ENCODE measurements at regions not wholly inside any gene's neighbourhood (a gene's known extent, or its start where the extent isn't known, plus 50 kb on each side); places are given as distances from the start of the nearest gene placed in this dataset.

- TF ChIP-seq CTCF (IDR thresholded peaks at IDR 0.05; ENCODE audit: insufficient read depth, low read length, poor library complexity, severe bottlenecking): no peak
- Histone ChIP-seq H3K36me3 (ENCODE audit: control insufficient read depth, insufficient read depth, low read length) (no peaks in the 10 kb centered on the region), H3K4me3 (ENCODE audit: low read depth, low read length) (no peak overlapping the region), H3K27me3 (ENCODE audit: control insufficient read depth, insufficient read depth, low read length) (peaks cover 9% of the 10 kb centered on the region)
- DNase-seq (ENCODE audit: low read depth): no peak
Observed at GRCh38 chr19:31002518-31003244, 346.6 kb downstream of the TSHZ3 start.

GRCh38 chr19:31001991-31002390 is 347.2 kb downstream of the TSHZ3 start:
- no peak for DNase-seq (ENCODE audit: low read depth)
- H3K27me3 ChIP-seq (ENCODE audit: control insufficient read depth, insufficient read depth, low read length): peaks cover 9% of the 10 kb centered on the region

GRCh38 chr19:31000913-31001312 is 348.3 kb downstream of the TSHZ3 start:
- Histone ChIP-seq H3K36me3 (ENCODE audit: control insufficient read depth, insufficient read depth, low read length) (no peaks in the 10 kb centered on the region), H3K4me3 (ENCODE audit: low read depth, low read length) (no peak overlapping the region), H3K27me3 (ENCODE audit: control insufficient read depth, insufficient read depth, low read length) (peaks cover 9% of the 10 kb centered on the region)
- no peak for DNase-seq (ENCODE audit: low read depth)
- TF ChIP-seq CTCF (IDR thresholded peaks at IDR 0.05; ENCODE audit: insufficient read depth, low read length, poor library complexity, severe bottlenecking): no peak

More at GRCh38 chr19:31001991-31002390, 347.2 kb downstream of the TSHZ3 start:
- no peak overlapping the region for H3K4me3 ChIP-seq (ENCODE audit: low read depth, low read length)
- no peak for TF ChIP-seq CTCF (IDR thresholded peaks at IDR 0.05; ENCODE audit: insufficient read depth, low read length, poor library complexity, severe bottlenecking)
- no peaks in the 10 kb centered on the region for H3K36me3 ChIP-seq (ENCODE audit: control insufficient read depth, insufficient read depth, low read length)

GRCh38 chr19:30999726-31000125 is 349.5 kb downstream of the TSHZ3 start:
- Histone ChIP-seq H3K4me3 (ENCODE audit: low read depth, low read length) (no peak overlapping the region), H3K27me3 (ENCODE audit: control insufficient read depth, insufficient read depth, low read length) (peaks cover 9% of the 10 kb centered on the region), H3K36me3 (ENCODE audit: control insufficient read depth, insufficient read depth, low read length) (no peaks in the 10 kb centered on the region)
- no peak for DNase-seq (ENCODE audit: low read depth)
- TF ChIP-seq CTCF (IDR thresholded peaks at IDR 0.05; ENCODE audit: insufficient read depth, low read length, poor library complexity, severe bottlenecking): no peak

- TF ChIP-seq CTCF (IDR thresholded peaks at IDR 0.05; ENCODE audit: insufficient read depth, low read length, poor library complexity, severe bottlenecking): no peak
- DNase-seq (ENCODE audit: low read depth): no peak
- H3K4me3 ChIP-seq (ENCODE audit: low read depth, low read length): no peak overlapping the region
Observed at GRCh38 chr19:30997222-30997621, 352.0 kb downstream of the TSHZ3 start.

GRCh38 chr19:30978639-30979038 is 370.6 kb downstream of the TSHZ3 start:
- H3K27me3 ChIP-seq (ENCODE audit: control insufficient read depth, insufficient read depth, low read length): no peaks in the 10 kb centered on the region
- no peak for TF ChIP-seq CTCF (IDR thresholded peaks at IDR 0.05; ENCODE audit: insufficient read depth, low read length, poor library complexity, severe bottlenecking)
- H3K4me3 ChIP-seq (ENCODE audit: low read depth, low read length): no peak overlapping the region
- no peaks in the 10 kb centered on the region for H3K36me3 ChIP-seq (ENCODE audit: control insufficient read depth, insufficient read depth, low read length)
- DNase-seq (ENCODE audit: low read depth): no peak

More at GRCh38 chr19:30997222-30997621, 352.0 kb downstream of the TSHZ3 start:
- Histone ChIP-seq H3K27me3 (ENCODE audit: control insufficient read depth, insufficient read depth, low read length) (peaks cover 3% of the 10 kb centered on the region), H3K36me3 (ENCODE audit: control insufficient read depth, insufficient read depth, low read length) (no peaks in the 10 kb centered on the region)

Data from kidney epithelial cell (primary cell).